ENCODE measurements at regions not wholly inside any gene's neighbourhood (a gene's known extent, or its start where the extent isn't known, plus 50 kb on each side); places are given as distances from the start of the nearest gene placed in this dataset.

GRCh38 chr2:15681089-15681885 is 89.6 kb downstream of the DDX1 start:
- no peaks in the 10 kb centered on the region for H3K36me3 ChIP-seq
- no peak overlapping the region for H3K27ac ChIP-seq
- H3K4me3 ChIP-seq (replicated peaks in 1 of 3): no peak overlapping the region
- no peaks in the 10 kb centered on the region for H3K9me3 ChIP-seq
- intact Hi-C loops (cut with DNase I): no loop called here
- no peak for DNase-seq
- 94 to 96% methylated on average over 4 of the region's 4 CpGs for WGBS, 2 donors
- TF ChIP-seq CTCF (IDR thresholded peaks at IDR 0.05) (no peak), POLR2A (IDR thresholded peaks at IDR 0.05) (no peak)
- H3K27me3 ChIP-seq: no peaks in the 10 kb centered on the region
- peaks cover 4 to 14% of the 10 kb centered on the region in 2 donors for H3K4me1 ChIP-seq

GRCh38 chr2:15682354-15682753 is 90.7 kb downstream of the DDX1 start:
- WGBS, 2 donors: 87 to 92% methylated on average over 4 of the region's 4 CpGs
- Histone ChIP-seq H3K36me3 (no peaks in the 10 kb centered on the region), H3K4me3 (replicated peaks in 1 of 3) (no peak overlapping the region), H3K27ac (no peak overlapping the region), H3K27me3 (no peaks in the 10 kb centered on the region), H3K9me3 (no peaks in the 10 kb centered on the region), H3K4me1 (peaks cover 4 to 11% of the 10 kb centered on the region in 2 donors)
- intact Hi-C loops (cut with DNase I): no loop called here
- no peak for DNase-seq
- no peak for TF ChIP-seq CTCF (IDR thresholded peaks at IDR 0.05)
- TF ChIP-seq POLR2A (IDR thresholded peaks at IDR 0.05): no peak

GRCh38 chr2:15684161-15685039 is 92.7 kb downstream of the DDX1 start:
- Histone ChIP-seq H3K27ac (no peak overlapping the region), H3K4me3 (replicated peaks in 1 of 3) (no peak overlapping the region), H3K4me1 (no peaks in the 10 kb centered on the region), H3K9me3 (no peaks in the 10 kb centered on the region), H3K36me3 (no peaks in the 10 kb centered on the region), H3K27me3 (no peaks in the 10 kb centered on the region)
- no peak for TF ChIP-seq CTCF (IDR thresholded peaks at IDR 0.05)
- no peak for TF ChIP-seq POLR2A (IDR thresholded peaks at IDR 0.05)
- intact Hi-C loops (cut with DNase I): no loop called here
- 89 to 94% methylated on average over 13 of the region's 13 CpGs for WGBS, 2 donors
- DNase-seq: no peak

GRCh38 chr2:15685143-15685542 is 93.5 kb downstream of the DDX1 start:
- intact Hi-C loops (cut with DNase I): no loop called here
- no peak overlapping the region for H3K27ac ChIP-seq
- H3K36me3 ChIP-seq: no peaks in the 10 kb centered on the region
- 95 to 97% methylated on average over 9 of the region's 9 CpGs for WGBS, 2 donors
- H3K9me3 ChIP-seq: no peaks in the 10 kb centered on the region
- no peak overlapping the region for H3K4me3 ChIP-seq (replicated peaks in 1 of 3)
- TF ChIP-seq CTCF (IDR thresholded peaks at IDR 0.05): no peak
- no peak for TF ChIP-seq POLR2A (IDR thresholded peaks at IDR 0.05)
- no peak for DNase-seq
- H3K27me3 ChIP-seq: no peaks in the 10 kb centered on the region
- H3K4me1 ChIP-seq: no peaks in the 10 kb centered on the region

GRCh38 chr2:15686643-15687042 is 95.0 kb downstream of the DDX1 start:
- TF ChIP-seq POLR2A (IDR thresholded peaks at IDR 0.05) (no peak), CTCF (IDR thresholded peaks at IDR 0.05) (no peak)
- H3K4me3 ChIP-seq (replicated peaks in 1 of 3): no peak overlapping the region
- no peak for DNase-seq

More at GRCh38 chr2:15686643-15687042, 95.0 kb downstream of the DDX1 start:
- Histone ChIP-seq H3K9me3 (no peaks in the 10 kb centered on the region), H3K27me3 (no peaks in the 10 kb centered on the region), H3K4me1 (peaks cover 3 to 11% of the 10 kb centered on the region in 2 donors), H3K36me3 (no peaks in the 10 kb centered on the region), H3K27ac (no peak overlapping the region)
- intact Hi-C loops (cut with DNase I): no loop called here
- 96% methylated on average over 2 of the region's 2 CpGs for WGBS, 2 donors

Data from thyroid gland (tissue), 4 donors.